Activated CD4-positive, alpha-beta memory T cell treated with anti-CD3 and anti-CD28 coated beads for 36 hours (primary cell): ENCODE measurements at regions not wholly inside any gene's neighbourhood (a gene's known extent, or its start where the extent isn't known, plus 50 kb on each side); places are given as distances from the start of the nearest gene placed in this dataset.

Experiments used
- CTCF ChIA-PET: fragments of 350-600 bp; sonication (Branson Sonifier 250); formaldehyde crosslinking; loops from one replicate; lab custom pipeline; 2021; ENCODE audit warnings: antibody characterized with exemption, inconsistent platforms; lab: Charles Lee
- POLR2A ChIA-PET: fragments of 350-600 bp; sonication (Branson Sonifier 250); formaldehyde crosslinking; loops from one replicate; lab custom pipeline; 2021; ENCODE audit warnings: antibody characterized with exemption; lab: Charles Lee
- DNase-seq: peaks from one replicate; pipeline ENCODE4 v3.0.0-alpha.2; 2020
- H3K27ac Mint-ChIP-seq: one replicate; pipeline ENCODE4 v1.8.0; 2021; ENCODE audit warnings: mixed read lengths
- H3K27me3 Mint-ChIP-seq: one replicate; pipeline ENCODE4 v1.8.0; 2021; ENCODE audit warnings: mixed read lengths
- H3K36me3 Mint-ChIP-seq: one replicate; pipeline ENCODE4 v1.8.0; 2021; ENCODE audit warnings: mixed read lengths
- H3K4me1 Mint-ChIP-seq: one replicate; pipeline ENCODE4 v1.8.0; 2021; ENCODE audit warnings: low read depth, mixed read lengths
- H3K4me3 Mint-ChIP-seq: one replicate; pipeline ENCODE4 v1.8.0; 2021; ENCODE audit warnings: mild to moderate bottlenecking, mixed read lengths
- H3K9me3 Mint-ChIP-seq: one replicate; pipeline ENCODE4 v1.8.0; 2021; ENCODE audit warnings: mixed read lengths
- intact Hi-C: fragments of 100-400 bp; cut with micrococcal nuclease; formaldehyde crosslinking; loops from one replicate; pipeline ENCODE4 v1.15.1; 2023

DNA sequence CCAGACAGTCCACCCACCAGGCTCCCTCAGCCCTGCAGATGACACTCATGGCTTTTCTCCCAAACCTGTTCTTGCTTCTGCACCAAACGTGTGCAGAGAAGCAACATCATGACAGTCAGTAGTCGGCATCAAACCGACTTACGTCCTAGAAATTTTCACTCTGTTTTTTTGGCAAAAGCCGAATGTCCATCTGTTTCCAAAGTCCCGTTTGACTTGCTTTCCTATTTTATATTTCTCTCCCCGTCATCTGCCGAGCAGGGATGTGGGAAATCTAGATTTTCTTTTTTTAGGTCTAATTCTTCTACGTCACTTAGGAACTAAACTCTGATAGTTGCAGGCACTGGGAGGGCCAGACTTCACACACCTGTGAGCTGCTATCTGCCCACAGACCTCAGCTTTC lies 104.9 kb downstream of the RMI2 start:
- no peaks in the 10 kb centered on the region for H3K9me3 Mint-ChIP-seq
- ChIA-PET POLR2A (no interaction called here), CTCF (no interaction called here)
- DNase-seq = no peak
- H3K4me3 Mint-ChIP-seq = no peak overlapping the region
- H3K36me3 Mint-ChIP-seq = no peaks in the 10 kb centered on the region
- no peaks in the 10 kb centered on the region for H3K4me1 Mint-ChIP-seq
- intact Hi-C loops = no loop called here
- no peak overlapping the region for H3K27ac Mint-ChIP-seq
- H3K27me3 Mint-ChIP-seq = no peaks in the 10 kb centered on the region

- POLR2A ChIA-PET = no interaction called here
- intact Hi-C loops = no loop called here
- Mint-ChIP-seq H3K27me3 (no peaks in the 10 kb centered on the region), H3K4me1 (no peaks in the 10 kb centered on the region), H3K27ac (no peak overlapping the region), H3K9me3 (no peaks in the 10 kb centered on the region), H3K36me3 (no peaks in the 10 kb centered on the region), H3K4me3 (no peak overlapping the region)
- no peak for DNase-seq
- CTCF ChIA-PET = interaction anchor here (1.6 kb wide), 1 partner anchor 46 kb away, joined by 3 read pairs; no protein-coding TSS in a partner anchor
Measured at GRCh38 chr16:11452298-11452697, 107.0 kb downstream of the RMI2 start.

DNA sequence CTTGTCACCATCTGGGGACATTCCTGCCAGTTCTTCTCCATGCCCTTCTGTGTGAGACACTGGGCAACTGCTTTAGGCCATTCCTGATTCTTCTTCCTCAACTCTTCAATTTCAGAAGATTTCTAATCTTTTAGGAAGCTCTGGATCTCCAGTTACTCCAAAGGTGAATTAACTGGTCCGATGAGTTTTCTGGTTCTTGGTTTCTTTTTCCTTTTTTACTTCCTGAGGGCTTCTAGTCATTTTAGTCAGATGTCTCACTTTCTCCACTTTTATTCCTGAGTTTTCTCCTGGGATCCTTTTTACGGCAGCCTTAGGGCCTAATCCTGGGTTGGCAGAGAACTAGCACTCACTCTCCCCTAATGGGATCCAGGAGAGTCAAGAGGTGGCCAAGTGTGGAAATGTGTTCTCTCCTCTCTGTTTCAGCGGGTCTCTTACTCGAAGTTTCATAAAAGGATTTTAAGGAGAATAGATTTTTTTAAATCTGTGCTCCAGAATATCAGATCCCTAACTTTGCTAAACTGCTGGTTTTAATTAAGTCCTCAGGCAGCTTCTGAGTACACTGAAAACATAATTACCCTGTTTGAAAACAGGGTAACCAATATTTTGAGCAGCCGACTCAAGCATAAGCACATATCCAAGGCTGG lies 107.6 kb downstream of the RMI2 start:
- no peak overlapping the region for H3K27ac Mint-ChIP-seq
- H3K4me1 Mint-ChIP-seq = no peaks in the 10 kb centered on the region
- no peaks in the 10 kb centered on the region for H3K27me3 Mint-ChIP-seq
- no peak for DNase-seq
- H3K9me3 Mint-ChIP-seq = no peaks in the 10 kb centered on the region
- POLR2A ChIA-PET = no interaction called here
- H3K4me3 Mint-ChIP-seq = no peak overlapping the region
- no peaks in the 10 kb centered on the region for H3K36me3 Mint-ChIP-seq
- intact Hi-C loops = no loop called here
- CTCF ChIA-PET = interaction anchor here (1.6 kb wide), 1 partner anchor 47 kb away, joined by 3 read pairs; no protein-coding TSS in a partner anchor

DNA sequence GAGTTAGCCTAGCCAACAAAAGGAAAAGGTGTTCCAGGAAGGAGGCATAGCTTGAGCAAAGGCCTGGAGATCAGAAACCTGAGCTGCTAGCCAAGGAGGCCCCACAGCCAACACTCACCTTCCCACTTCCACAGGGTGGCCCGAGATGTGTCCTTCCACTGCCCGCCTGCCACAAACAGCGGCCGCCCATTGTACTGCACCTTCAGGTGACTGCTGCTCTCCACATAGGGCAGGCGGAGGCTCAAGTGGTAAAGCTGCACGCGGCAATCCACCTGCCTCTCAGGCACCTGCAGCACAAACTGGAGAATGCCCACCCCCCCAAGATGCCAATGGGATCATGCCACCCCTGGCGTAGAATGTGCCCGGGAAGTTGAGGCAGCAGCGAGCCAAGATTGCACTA lies 111.5 kb downstream of the RMI2 start:
- Mint-ChIP-seq H3K4me1 (peaks cover 2% of the 10 kb centered on the region), H3K36me3 (no peaks in the 10 kb centered on the region), H3K27me3 (no peaks in the 10 kb centered on the region), H3K27ac (no peak overlapping the region), H3K9me3 (no peaks in the 10 kb centered on the region), H3K4me3 (no peak overlapping the region)
- no peak for DNase-seq
- CTCF ChIA-PET = no interaction called here
- intact Hi-C loops = no loop called here
- POLR2A ChIA-PET = interaction anchor here (0.6 kb wide), 1 partner anchor 44 kb away, joined by 3 read pairs; no protein-coding TSS in a partner anchor

DNA sequence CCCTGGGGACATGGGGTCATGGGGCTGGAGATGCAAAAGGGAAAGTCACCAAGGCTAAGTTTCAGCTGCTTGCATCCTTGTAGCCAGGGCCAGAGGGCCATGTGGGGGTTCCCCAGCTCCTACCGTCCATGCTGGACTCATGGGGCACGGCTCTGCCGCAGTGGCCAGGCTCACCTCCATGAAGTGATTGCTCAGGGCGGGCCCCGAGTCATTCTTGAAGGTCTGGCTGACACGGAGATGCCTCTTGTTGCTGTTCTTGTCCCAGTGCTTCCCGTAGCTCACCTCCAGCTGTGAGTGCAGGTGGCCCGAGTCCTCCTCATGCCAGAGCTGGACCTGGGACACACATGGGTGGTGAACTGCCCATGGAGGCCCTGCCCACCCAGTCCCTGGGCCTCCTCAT lies 114.5 kb downstream of the RMI2 start:
- ChIA-PET POLR2A (no interaction called here), CTCF (no interaction called here)
- no peaks in the 10 kb centered on the region for H3K27me3 Mint-ChIP-seq

DNA sequence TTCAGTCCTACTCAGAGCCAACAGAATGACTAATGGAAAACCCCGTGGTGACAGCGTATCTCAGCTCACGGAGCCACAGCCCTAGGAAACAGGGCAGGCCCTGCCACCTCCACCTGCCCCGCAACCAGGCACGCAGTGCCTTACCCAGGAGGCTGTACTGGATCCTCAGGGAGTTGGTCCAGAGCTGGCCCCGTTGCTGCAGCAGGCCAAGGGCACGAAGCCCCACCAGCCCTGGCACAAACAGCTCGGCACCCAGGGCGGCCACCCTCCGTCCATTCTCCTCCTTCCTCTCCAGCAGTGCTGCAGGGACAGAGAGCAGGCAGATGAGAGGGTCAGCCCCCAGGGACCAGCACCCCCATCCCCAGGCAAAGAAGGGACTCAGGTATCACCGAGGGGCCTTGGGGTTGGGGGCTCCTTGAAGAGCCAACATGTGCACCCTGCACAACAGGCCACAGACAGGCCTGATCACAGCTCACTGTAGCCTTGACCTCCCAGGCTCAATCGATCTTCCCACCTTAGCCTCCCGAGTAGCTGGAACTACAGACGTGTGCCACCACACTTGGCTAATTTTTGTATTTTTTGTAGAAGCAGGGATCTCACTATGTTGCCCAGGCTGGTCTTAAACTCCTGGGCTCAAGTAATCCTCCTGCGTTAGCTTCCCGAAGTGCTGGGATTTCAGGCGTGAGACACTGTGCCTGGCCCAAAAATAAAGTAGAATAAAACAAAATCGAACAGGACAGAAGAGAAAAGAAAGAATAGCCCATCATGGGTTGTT lies 115.7 kb downstream of the RMI2 start:
- ChIA-PET POLR2A (no interaction called here), CTCF (interaction anchor here (0.5 to 1.4 kb wide), 2 partner anchors 65 to 499 kb away, joined by 4 read pairs; no protein-coding TSS in a partner anchor)
- no peaks in the 10 kb centered on the region for H3K9me3 Mint-ChIP-seq
- H3K27ac Mint-ChIP-seq = no peak overlapping the region
- DNase-seq = no peak
- no peaks in the 10 kb centered on the region for H3K27me3 Mint-ChIP-seq
- intact Hi-C loops = no loop called here
- no peaks in the 10 kb centered on the region for H3K36me3 Mint-ChIP-seq
- H3K4me1 Mint-ChIP-seq = peaks cover 2% of the 10 kb centered on the region
- H3K4me3 Mint-ChIP-seq = no peak overlapping the region

More for the DNA sequence above, 114.5 kb downstream of the RMI2 start:
- Mint-ChIP-seq H3K4me3 (no peak overlapping the region), H3K9me3 (no peaks in the 10 kb centered on the region), H3K4me1 (peaks cover 2% of the 10 kb centered on the region), H3K27ac (no peak overlapping the region), H3K36me3 (no peaks in the 10 kb centered on the region)
- DNase-seq = no peak
- intact Hi-C loops = no loop called here

GRCh38 chr16:11461595-11461990 lies 116.3 kb downstream of the RMI2 start:
- POLR2A ChIA-PET = no interaction called here
- no peaks in the 10 kb centered on the region for H3K36me3 Mint-ChIP-seq
- H3K4me1 Mint-ChIP-seq = peaks cover 2% of the 10 kb centered on the region
- H3K4me3 Mint-ChIP-seq = no peak overlapping the region
- no peaks in the 10 kb centered on the region for H3K27me3 Mint-ChIP-seq
- CTCF ChIA-PET = interaction anchor here (0.5 to 1.4 kb wide), 2 partner anchors 65 to 500 kb away, joined by 4 read pairs; no protein-coding TSS in a partner anchor
- intact Hi-C loops = no loop called here
- no peak overlapping the region for H3K27ac Mint-ChIP-seq
- no peak for DNase-seq
- H3K9me3 Mint-ChIP-seq = no peaks in the 10 kb centered on the region

DNA sequence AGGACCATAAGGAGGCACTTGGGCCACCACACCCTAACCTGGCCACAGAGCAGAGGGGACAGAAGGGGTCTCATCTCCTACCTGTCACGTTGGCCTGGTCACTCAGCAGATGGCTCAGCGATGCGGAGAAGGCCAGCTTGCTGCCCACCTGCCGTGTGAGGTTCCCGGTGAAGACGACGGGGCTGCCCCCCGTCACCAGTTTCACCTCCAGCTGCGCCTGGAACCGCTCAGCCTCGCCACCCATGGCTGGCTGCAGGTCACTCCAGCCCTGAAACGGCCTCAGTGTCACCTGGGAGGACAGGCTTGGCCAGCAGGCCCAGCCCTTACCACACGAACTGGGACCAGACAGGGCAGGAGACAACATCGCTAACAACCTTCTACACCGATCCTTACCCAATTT lies 116.8 kb downstream of the RMI2 start:
- no peak for DNase-seq
- Mint-ChIP-seq H3K27ac (no peak overlapping the region), H3K4me1 (peaks cover 2% of the 10 kb centered on the region), H3K27me3 (no peaks in the 10 kb centered on the region), H3K36me3 (no peaks in the 10 kb centered on the region), H3K9me3 (no peaks in the 10 kb centered on the region), H3K4me3 (no peak overlapping the region)
- CTCF ChIA-PET = no interaction called here
- intact Hi-C loops = no loop called here
- POLR2A ChIA-PET = no interaction called here

DNA sequence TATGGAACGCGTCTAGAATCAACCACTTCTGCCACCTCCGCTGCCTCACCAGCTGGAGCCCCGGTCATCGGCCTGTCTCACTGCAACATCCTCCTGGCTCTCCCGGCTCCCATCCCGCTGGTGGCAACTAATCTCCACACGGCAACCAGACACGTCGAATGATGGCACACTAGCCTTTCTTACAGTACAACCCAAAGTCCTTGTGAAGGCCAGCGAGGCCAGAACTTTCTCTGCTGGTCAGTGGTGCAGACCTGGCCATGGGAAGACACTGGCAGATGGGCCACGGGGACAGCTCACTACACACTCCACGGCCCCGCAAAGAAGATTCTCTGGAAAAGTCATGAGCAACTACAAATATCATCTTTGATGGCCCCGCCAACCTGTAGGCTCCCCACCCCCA lies 117.6 kb downstream of the RMI2 start:
- Mint-ChIP-seq H3K27me3 (no peaks in the 10 kb centered on the region), H3K27ac (no peak overlapping the region), H3K9me3 (no peaks in the 10 kb centered on the region), H3K4me3 (no peak overlapping the region), H3K36me3 (no peaks in the 10 kb centered on the region), H3K4me1 (peaks cover 2% of the 10 kb centered on the region)
- no peak for DNase-seq
- CTCF ChIA-PET = no interaction called here
- intact Hi-C loops = no loop called here
- POLR2A ChIA-PET = no interaction called here

GRCh38 chr16:11464241-11464640 lies 119.0 kb downstream of the RMI2 start:
- H3K27ac Mint-ChIP-seq = no peak overlapping the region
- no peaks in the 10 kb centered on the region for H3K27me3 Mint-ChIP-seq
- H3K4me1 Mint-ChIP-seq = no peaks in the 10 kb centered on the region
- DNase-seq = no peak
- intact Hi-C loops = no loop called here
- no peaks in the 10 kb centered on the region for H3K36me3 Mint-ChIP-seq
- H3K9me3 Mint-ChIP-seq = no peaks in the 10 kb centered on the region
- H3K4me3 Mint-ChIP-seq = no peak overlapping the region
- ChIA-PET CTCF (no interaction called here), POLR2A (no interaction called here)

GRCh38 chr16:11465675-11466074 lies 120.4 kb downstream of the RMI2 start:
- Mint-ChIP-seq H3K27ac (no peak overlapping the region), H3K4me3 (no peak overlapping the region), H3K36me3 (no peaks in the 10 kb centered on the region), H3K9me3 (no peaks in the 10 kb centered on the region), H3K4me1 (no peaks in the 10 kb centered on the region), H3K27me3 (no peaks in the 10 kb centered on the region)
- ChIA-PET CTCF (no interaction called here), POLR2A (no interaction called here)
- no peak for DNase-seq
- intact Hi-C loops = no loop called here

GRCh38 chr16:11470676-11471415 lies 115.9 kb downstream of the LITAF start:
- no peak for DNase-seq
- ChIA-PET POLR2A (no interaction called here), CTCF (no interaction called here)
- Mint-ChIP-seq H3K4me3 (no peak overlapping the region), H3K4me1 (no peaks in the 10 kb centered on the region), H3K27ac (no peak overlapping the region), H3K36me3 (no peaks in the 10 kb centered on the region), H3K27me3 (no peaks in the 10 kb centered on the region), H3K9me3 (no peaks in the 10 kb centered on the region)
- intact Hi-C loops = no loop called here
